WTC11 (cell line): ENCODE measurements at regions not wholly inside any gene's neighbourhood (a gene's known extent, or its start where the extent isn't known, plus 50 kb on each side); places are given as distances from the start of the nearest gene placed in this dataset.

Experiments used
- ATAC-seq: fragments of 200-7000 bp; cut with Tn5 transposase; 2 replicates; pipeline ENCODE4 v1.10.0; 2021; ENCODE audit warnings: mild to moderate bottlenecking, moderate library complexity
- CTCF ChIA-PET: fragments of 300-600 bp; sonication (Branson Sonifier 250); formaldehyde crosslinking; loops from one replicate; lab custom pipeline; 2021; ENCODE audit warnings: antibody characterized with exemption; lab: Charles Lee
- POLR2A ChIA-PET: fragments of 350-600 bp; sonication (Branson Sonifier 250); formaldehyde crosslinking; loops from one replicate; lab custom pipeline; 2021; ENCODE audit warnings: antibody characterized with exemption; lab: Charles Lee
- DNase-seq: peaks from one replicate; pipeline ENCODE4 v3.0.0; 2021; ENCODE audit warnings: low spot score
- H3K27ac Mint-ChIP-seq: 2 replicates; pipeline ENCODE4 v1.8.0; 2021; ENCODE audit warnings: mixed read lengths
- H3K27me3 Mint-ChIP-seq: 2 replicates; pipeline ENCODE4 v1.8.0; 2021; ENCODE audit warnings: low read depth, mild to moderate bottlenecking, moderate library complexity, mixed read lengths
- H3K36me3 Mint-ChIP-seq: 2 replicates; pipeline ENCODE4 v1.8.0; 2021; ENCODE audit warnings: mixed read lengths
- H3K4me1 Mint-ChIP-seq: 2 replicates; pipeline ENCODE4 v1.8.0; 2022; ENCODE audit warnings: mixed read lengths
- H3K4me3 Mint-ChIP-seq: 2 replicates; pipeline ENCODE4 v1.8.0; 2021; ENCODE audit warnings: mild to moderate bottlenecking, moderate library complexity, mixed read lengths
- H3K9me3 Mint-ChIP-seq: 2 replicates; pipeline ENCODE4 v1.8.0; 2021; ENCODE audit warnings: mixed read lengths
- CREB1 ChIP-seq: sonication (generic); formaldehyde crosslinking; IDR thresholded peaks from 2 replicates; pipeline ENCODE4 v1.8.0; 2023; ENCODE audit warnings: mild to moderate bottlenecking, missing genetic modification reagents
- GABPB1 ChIP-seq: sonication (generic); formaldehyde crosslinking; IDR thresholded peaks from 2 replicates; pipeline ENCODE4 v1.8.1; 2023; ENCODE audit warnings: mild to moderate bottlenecking, missing genetic modification reagents
- GTF2I ChIP-seq: fragments of 250-450 bp; sonication (Bioruptor Pico); conservative IDR thresholded peaks from 2 replicates; pipeline ENCODE4 v1.4.0; 2021; ENCODE audit warnings: mild to moderate bottlenecking
- HMGA2 ChIP-seq: fragments of 250-450 bp; sonication (Bioruptor Pico); IDR thresholded peaks from 2 replicates; pipeline ENCODE4 v1.4.0; 2021; ENCODE audit warnings: mild to moderate bottlenecking, moderate library complexity
- IRF2 ChIP-seq: sonication (generic); formaldehyde crosslinking; IDR thresholded peaks from 2 replicates; pipeline ENCODE4 v1.8.0; 2022; ENCODE audit warnings: low read depth, missing genetic modification reagents, borderline replicate concordance
- JUN ChIP-seq: sonication (generic); formaldehyde crosslinking; IDR thresholded peaks from 2 replicates; pipeline ENCODE4 v1.8.0; 2023; ENCODE audit warnings: mild to moderate bottlenecking, missing genetic modification reagents
- KAT7 ChIP-seq: sonication (generic); formaldehyde crosslinking; IDR thresholded peaks from 2 replicates; pipeline ENCODE4 v1.8.1; 2023; ENCODE audit warnings: missing genetic modification reagents, mild to moderate bottlenecking, borderline replicate concordance
- MXD4 ChIP-seq: fragments of 250-450 bp; sonication (Bioruptor Pico); IDR thresholded peaks from 2 replicates; pipeline ENCODE4 v1.8.0; 2021; ENCODE audit warnings: mild to moderate bottlenecking, moderate library complexity, borderline replicate concordance
- NFYB ChIP-seq: sonication (generic); formaldehyde crosslinking; conservative IDR thresholded peaks from 2 replicates; pipeline ENCODE4 v1.8.0; 2022; ENCODE audit warnings: low read depth, missing genetic modification reagents
- NR3C1 ChIP-seq: sonication (generic); formaldehyde crosslinking; conservative IDR thresholded peaks from 2 replicates; pipeline ENCODE4 v1.8.1; 2023; ENCODE audit warnings: low read depth, mild to moderate bottlenecking, missing genetic modification reagents
- OVOL2 ChIP-seq: fragments of 250-450 bp; sonication (Bioruptor Pico); IDR thresholded peaks from 2 replicates; pipeline ENCODE4 v1.9.0; 2021; ENCODE audit warnings: mild to moderate bottlenecking, borderline replicate concordance
- PRRX2 ChIP-seq: fragments of 250-450 bp; sonication (Bioruptor Pico); IDR thresholded peaks from 2 replicates; pipeline ENCODE4 v1.8.0; 2021; ENCODE audit warnings: mild to moderate bottlenecking
- RORB ChIP-seq: fragments of 250-450 bp; sonication (Bioruptor Pico); IDR thresholded peaks from 2 replicates; pipeline ENCODE4 v1.9.0; 2021; ENCODE audit warnings: mild to moderate bottlenecking
- SMAD4 ChIP-seq: sonication (generic); formaldehyde crosslinking; IDR thresholded peaks from 2 replicates; pipeline ENCODE4 v1.8.0; 2022; ENCODE audit warnings: mild to moderate bottlenecking, missing genetic modification reagents
- TP53 ChIP-seq: sonication (generic); formaldehyde crosslinking; IDR thresholded peaks from 2 replicates; pipeline ENCODE4 v1.8.1; 2023; ENCODE audit warnings: mild to moderate bottlenecking, missing genetic modification reagents
- ZBTB21 ChIP-seq: sonication (generic); formaldehyde crosslinking; IDR thresholded peaks from 2 replicates; pipeline ENCODE4 v1.8.1; 2023; ENCODE audit warnings: mild to moderate bottlenecking, missing genetic modification reagents, borderline replicate concordance
- ZNF263 ChIP-seq: sonication (generic); formaldehyde crosslinking; IDR thresholded peaks from 2 replicates; pipeline ENCODE4 v1.8.1; 2022; ENCODE audit warnings: low read depth, mild to moderate bottlenecking, moderate library complexity, missing genetic modification reagents
- ZNF396 ChIP-seq: fragments of 250-450 bp; sonication (Bioruptor Pico); IDR thresholded peaks from 2 replicates; pipeline ENCODE4 v1.8.0; 2021; ENCODE audit warnings: mild to moderate bottlenecking, moderate library complexity, borderline replicate concordance
- ZNF416 ChIP-seq: fragments of 250-450 bp; sonication (Bioruptor Pico); IDR thresholded peaks from 2 replicates; pipeline ENCODE4 v1.9.0; 2021; ENCODE audit warnings: mild to moderate bottlenecking, inconsistent platforms
- TF ChIP-seq, protein P1 (sequence below): sonication (generic); formaldehyde crosslinking; IDR thresholded peaks from 2 replicates; pipeline ENCODE4 v1.8.1; 2023; ENCODE audit warnings: mild to moderate bottlenecking, missing genetic modification reagents
- TF ChIP-seq, protein P2 (sequence below): sonication (generic); formaldehyde crosslinking; IDR thresholded peaks from 2 replicates; pipeline ENCODE4 v1.8.0; 2023; ENCODE audit warnings: missing genetic modification reagents, mild to moderate bottlenecking, borderline replicate concordance
- TF ChIP-seq, protein P3 (sequence below): sonication (generic); formaldehyde crosslinking; IDR thresholded peaks from 2 replicates; pipeline ENCODE4 v1.8.1; 2022; ENCODE audit warnings: missing genetic modification reagents, borderline replicate concordance
- TF ChIP-seq, protein P4 (sequence below): fragments of 200-600 bp; IDR thresholded peaks from 2 replicates; pipeline ENCODE4 v1.8.0; 2022; ENCODE audit warnings: antibody characterized with exemption
- TF ChIP-seq, protein P5 (sequence below): sonication (generic); formaldehyde crosslinking; IDR thresholded peaks from 2 replicates; pipeline ENCODE4 v1.8.1; 2023; ENCODE audit warnings: mild to moderate bottlenecking, missing genetic modification reagents
- TF ChIP-seq, protein P6 (sequence below): sonication (generic); formaldehyde crosslinking; IDR thresholded peaks from 2 replicates; pipeline ENCODE4 v1.8.1; 2023; ENCODE audit warnings: mild to moderate bottlenecking, missing genetic modification reagents, moderate library complexity

DNA sequence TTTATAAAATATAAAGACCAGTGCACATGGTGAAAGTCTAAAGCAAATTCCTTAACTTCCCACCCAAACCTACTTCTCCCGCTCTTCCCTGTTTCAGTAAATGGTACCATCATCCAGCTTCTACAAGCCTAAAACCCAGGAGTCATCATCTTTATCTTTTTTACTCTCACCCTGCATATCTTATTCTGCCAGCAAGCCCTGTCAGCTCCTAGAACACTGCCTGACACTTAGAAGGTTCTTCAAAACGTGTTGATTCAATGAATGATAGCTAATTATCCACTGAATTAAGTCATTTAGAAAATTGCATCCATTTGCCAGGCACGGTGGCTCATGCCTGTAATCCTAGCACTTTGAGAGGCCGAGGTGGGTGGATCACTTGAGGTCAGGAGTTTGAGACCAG lies 185.7 kb downstream of the TFAP2B start:
- no peaks in the 10 kb centered on the region for H3K36me3 Mint-ChIP-seq

DNA sequence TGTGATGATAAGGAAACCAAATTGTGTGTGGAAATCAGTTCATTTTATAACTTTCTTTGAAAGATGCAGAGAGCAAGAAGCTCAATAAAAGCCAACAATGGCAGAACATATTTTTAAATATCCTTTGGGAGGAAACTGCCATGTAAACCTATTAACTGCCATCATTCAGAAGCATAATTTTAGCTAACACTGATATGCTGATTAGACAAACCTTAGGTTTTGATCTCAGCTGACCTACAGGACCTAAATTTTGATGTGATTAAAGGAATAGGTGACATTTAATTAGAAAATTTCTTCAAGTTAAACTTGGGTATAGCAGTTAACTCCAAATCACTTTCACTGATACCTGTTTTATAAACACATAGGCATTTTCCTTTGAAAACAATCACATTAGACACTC lies 187.1 kb downstream of the TFAP2B start:
- Mint-ChIP-seq H3K36me3 (no peaks in the 10 kb centered on the region), H3K27me3 (no peaks in the 10 kb centered on the region), H3K4me3 (no peak overlapping the region), H3K27ac (no peak overlapping the region), H3K9me3 (peaks cover 10% of the 10 kb centered on the region), H3K4me1 (no peaks in the 10 kb centered on the region)
- TF ChIP-seq ZNF263 (CRISPR knock-in tag) (no peak), NFYB (CRISPR knock-in tag) (no peak), HMGA2 (CRISPR knock-in tag) (no peak), TP53 (CRISPR knock-in tag) (no peak), CREB1 (CRISPR knock-in tag) (no peak), IRF2 (CRISPR knock-in tag) (no peak), GTF2I (CRISPR knock-in tag) (no peak), OVOL2 (CRISPR knock-in tag) (no peak), SMAD4 (CRISPR knock-in tag) (no peak), RORB (no peak), ZNF416 (CRISPR knock-in tag) (no peak)
- TF ChIP-seq, protein P1, sequence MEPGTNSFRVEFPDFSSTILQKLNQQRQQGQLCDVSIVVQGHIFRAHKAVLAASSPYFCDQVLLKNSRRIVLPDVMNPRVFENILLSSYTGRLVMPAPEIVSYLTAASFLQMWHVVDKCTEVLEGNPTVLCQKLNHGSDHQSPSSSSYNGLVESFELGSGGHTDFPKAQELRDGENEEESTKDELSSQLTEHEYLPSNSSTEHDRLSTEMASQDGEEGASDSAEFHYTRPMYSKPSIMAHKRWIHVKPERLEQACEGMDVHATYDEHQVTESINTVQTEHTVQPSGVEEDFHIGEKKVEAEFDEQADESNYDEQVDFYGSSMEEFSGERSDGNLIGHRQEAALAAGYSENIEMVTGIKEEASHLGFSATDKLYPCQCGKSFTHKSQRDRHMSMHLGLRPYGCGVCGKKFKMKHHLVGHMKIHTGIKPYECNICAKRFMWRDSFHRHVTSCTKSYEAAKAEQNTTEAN (CRISPR knock-in tag) = no peak
- TF ChIP-seq, protein P2, sequence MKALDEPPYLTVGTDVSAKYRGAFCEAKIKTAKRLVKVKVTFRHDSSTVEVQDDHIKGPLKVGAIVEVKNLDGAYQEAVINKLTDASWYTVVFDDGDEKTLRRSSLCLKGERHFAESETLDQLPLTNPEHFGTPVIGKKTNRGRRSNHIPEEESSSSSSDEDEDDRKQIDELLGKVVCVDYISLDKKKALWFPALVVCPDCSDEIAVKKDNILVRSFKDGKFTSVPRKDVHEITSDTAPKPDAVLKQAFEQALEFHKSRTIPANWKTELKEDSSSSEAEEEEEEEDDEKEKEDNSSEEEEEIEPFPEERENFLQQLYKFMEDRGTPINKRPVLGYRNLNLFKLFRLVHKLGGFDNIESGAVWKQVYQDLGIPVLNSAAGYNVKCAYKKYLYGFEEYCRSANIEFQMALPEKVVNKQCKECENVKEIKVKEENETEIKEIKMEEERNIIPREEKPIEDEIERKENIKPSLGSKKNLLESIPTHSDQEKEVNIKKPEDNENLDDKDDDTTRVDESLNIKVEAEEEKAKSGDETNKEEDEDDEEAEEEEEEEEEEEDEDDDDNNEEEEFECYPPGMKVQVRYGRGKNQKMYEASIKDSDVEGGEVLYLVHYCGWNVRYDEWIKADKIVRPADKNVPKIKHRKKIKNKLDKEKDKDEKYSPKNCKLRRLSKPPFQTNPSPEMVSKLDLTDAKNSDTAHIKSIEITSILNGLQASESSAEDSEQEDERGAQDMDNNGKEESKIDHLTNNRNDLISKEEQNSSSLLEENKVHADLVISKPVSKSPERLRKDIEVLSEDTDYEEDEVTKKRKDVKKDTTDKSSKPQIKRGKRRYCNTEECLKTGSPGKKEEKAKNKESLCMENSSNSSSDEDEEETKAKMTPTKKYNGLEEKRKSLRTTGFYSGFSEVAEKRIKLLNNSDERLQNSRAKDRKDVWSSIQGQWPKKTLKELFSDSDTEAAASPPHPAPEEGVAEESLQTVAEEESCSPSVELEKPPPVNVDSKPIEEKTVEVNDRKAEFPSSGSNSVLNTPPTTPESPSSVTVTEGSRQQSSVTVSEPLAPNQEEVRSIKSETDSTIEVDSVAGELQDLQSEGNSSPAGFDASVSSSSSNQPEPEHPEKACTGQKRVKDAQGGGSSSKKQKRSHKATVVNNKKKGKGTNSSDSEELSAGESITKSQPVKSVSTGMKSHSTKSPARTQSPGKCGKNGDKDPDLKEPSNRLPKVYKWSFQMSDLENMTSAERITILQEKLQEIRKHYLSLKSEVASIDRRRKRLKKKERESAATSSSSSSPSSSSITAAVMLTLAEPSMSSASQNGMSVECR (CRISPR knock-in tag) = no peak
- TF ChIP-seq, protein P3, sequence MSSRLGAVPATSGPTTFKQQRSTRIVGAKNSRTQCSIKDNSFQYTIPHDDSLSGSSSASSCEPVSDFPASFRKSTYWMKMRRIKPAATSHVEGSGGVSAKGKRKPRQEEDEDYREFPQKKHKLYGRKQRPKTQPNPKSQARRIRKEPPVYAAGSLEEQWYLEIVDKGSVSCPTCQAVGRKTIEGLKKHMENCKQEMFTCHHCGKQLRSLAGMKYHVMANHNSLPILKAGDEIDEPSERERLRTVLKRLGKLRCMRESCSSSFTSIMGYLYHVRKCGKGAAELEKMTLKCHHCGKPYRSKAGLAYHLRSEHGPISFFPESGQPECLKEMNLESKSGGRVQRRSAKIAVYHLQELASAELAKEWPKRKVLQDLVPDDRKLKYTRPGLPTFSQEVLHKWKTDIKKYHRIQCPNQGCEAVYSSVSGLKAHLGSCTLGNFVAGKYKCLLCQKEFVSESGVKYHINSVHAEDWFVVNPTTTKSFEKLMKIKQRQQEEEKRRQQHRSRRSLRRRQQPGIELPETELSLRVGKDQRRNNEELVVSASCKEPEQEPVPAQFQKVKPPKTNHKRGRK (CRISPR knock-in tag) = no peak
- ATAC-seq (no peak), DNase-seq (no peak)
- CTCF ChIA-PET = no interaction called here
- POLR2A ChIA-PET = no interaction called here

More for the DNA sequence above, 185.7 kb downstream of the TFAP2B start:
- peaks cover 10% of the 10 kb centered on the region for H3K9me3 Mint-ChIP-seq
- no peaks in the 10 kb centered on the region for H3K4me1 Mint-ChIP-seq
- ChIA-PET POLR2A (no interaction called here), CTCF (no interaction called here)
- H3K27me3 Mint-ChIP-seq = no peaks in the 10 kb centered on the region
- no peak overlapping the region for H3K4me3 Mint-ChIP-seq
- TF ChIP-seq, protein P4, sequence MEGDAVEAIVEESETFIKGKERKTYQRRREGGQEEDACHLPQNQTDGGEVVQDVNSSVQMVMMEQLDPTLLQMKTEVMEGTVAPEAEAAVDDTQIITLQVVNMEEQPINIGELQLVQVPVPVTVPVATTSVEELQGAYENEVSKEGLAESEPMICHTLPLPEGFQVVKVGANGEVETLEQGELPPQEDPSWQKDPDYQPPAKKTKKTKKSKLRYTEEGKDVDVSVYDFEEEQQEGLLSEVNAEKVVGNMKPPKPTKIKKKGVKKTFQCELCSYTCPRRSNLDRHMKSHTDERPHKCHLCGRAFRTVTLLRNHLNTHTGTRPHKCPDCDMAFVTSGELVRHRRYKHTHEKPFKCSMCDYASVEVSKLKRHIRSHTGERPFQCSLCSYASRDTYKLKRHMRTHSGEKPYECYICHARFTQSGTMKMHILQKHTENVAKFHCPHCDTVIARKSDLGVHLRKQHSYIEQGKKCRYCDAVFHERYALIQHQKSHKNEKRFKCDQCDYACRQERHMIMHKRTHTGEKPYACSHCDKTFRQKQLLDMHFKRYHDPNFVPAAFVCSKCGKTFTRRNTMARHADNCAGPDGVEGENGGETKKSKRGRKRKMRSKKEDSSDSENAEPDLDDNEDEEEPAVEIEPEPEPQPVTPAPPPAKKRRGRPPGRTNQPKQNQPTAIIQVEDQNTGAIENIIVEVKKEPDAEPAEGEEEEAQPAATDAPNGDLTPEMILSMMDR = no peak
- no peak for TF ChIP-seq PRRX2 (CRISPR knock-in tag)
- TF ChIP-seq JUN = no peak
- TF ChIP-seq GABPB1 (CRISPR knock-in tag) = no peak
- TF ChIP-seq, protein P5, sequence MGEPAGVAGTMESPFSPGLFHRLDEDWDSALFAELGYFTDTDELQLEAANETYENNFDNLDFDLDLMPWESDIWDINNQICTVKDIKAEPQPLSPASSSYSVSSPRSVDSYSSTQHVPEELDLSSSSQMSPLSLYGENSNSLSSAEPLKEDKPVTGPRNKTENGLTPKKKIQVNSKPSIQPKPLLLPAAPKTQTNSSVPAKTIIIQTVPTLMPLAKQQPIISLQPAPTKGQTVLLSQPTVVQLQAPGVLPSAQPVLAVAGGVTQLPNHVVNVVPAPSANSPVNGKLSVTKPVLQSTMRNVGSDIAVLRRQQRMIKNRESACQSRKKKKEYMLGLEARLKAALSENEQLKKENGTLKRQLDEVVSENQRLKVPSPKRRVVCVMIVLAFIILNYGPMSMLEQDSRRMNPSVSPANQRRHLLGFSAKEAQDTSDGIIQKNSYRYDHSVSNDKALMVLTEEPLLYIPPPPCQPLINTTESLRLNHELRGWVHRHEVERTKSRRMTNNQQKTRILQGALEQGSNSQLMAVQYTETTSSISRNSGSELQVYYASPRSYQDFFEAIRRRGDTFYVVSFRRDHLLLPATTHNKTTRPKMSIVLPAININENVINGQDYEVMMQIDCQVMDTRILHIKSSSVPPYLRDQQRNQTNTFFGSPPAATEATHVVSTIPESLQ (CRISPR knock-in tag) = no peak
- TF ChIP-seq RORB = no peak
- TF ChIP-seq ZBTB21 (CRISPR knock-in tag) = no peak
- no peak for TF ChIP-seq ZNF396 (CRISPR knock-in tag)
- TF ChIP-seq KAT7 = no peak
- TF ChIP-seq, protein P6, sequence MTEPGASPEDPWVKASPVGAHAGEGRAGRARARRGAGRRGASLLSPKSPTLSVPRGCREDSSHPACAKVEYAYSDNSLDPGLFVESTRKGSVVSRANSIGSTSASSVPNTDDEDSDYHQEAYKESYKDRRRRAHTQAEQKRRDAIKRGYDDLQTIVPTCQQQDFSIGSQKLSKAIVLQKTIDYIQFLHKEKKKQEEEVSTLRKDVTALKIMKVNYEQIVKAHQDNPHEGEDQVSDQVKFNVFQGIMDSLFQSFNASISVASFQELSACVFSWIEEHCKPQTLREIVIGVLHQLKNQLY (CRISPR knock-in tag) = no peak
- TF ChIP-seq, protein P1 (CRISPR knock-in tag) = no peak
- no peak for TF ChIP-seq NR3C1 (CRISPR knock-in tag)
- TF ChIP-seq MXD4 (CRISPR knock-in tag) = no peak
- DNase-seq (no peak), ATAC-seq (no peak)
- no peak overlapping the region for H3K27ac Mint-ChIP-seq
